Neural progenitor cell (in vitro differentiated cells): ENCODE measurements at regions not wholly inside any gene's neighbourhood (a gene's known extent, or its start where the extent isn't known, plus 50 kb on each side); places are given as distances from the start of the nearest gene placed in this dataset.

Experiments used
- EZH2 ChIP-seq: fragments of 200-600 bp; sonication (generic); IDR thresholded peaks from 2 replicates; pipeline ENCODE4 v1.6.1; 2017; ENCODE audit warnings: antibody characterized with exemption, mild to moderate bottlenecking, moderate library complexity
- TF ChIP-seq, protein P1 (sequence below): fragments of 200-600 bp; sonication (generic); IDR thresholded peaks from 2 replicates; pipeline ENCODE4 v1.5.1; 2017; ENCODE audit warnings: antibody characterized with exemption, mild to moderate bottlenecking

- TF ChIP-seq, protein P1, sequence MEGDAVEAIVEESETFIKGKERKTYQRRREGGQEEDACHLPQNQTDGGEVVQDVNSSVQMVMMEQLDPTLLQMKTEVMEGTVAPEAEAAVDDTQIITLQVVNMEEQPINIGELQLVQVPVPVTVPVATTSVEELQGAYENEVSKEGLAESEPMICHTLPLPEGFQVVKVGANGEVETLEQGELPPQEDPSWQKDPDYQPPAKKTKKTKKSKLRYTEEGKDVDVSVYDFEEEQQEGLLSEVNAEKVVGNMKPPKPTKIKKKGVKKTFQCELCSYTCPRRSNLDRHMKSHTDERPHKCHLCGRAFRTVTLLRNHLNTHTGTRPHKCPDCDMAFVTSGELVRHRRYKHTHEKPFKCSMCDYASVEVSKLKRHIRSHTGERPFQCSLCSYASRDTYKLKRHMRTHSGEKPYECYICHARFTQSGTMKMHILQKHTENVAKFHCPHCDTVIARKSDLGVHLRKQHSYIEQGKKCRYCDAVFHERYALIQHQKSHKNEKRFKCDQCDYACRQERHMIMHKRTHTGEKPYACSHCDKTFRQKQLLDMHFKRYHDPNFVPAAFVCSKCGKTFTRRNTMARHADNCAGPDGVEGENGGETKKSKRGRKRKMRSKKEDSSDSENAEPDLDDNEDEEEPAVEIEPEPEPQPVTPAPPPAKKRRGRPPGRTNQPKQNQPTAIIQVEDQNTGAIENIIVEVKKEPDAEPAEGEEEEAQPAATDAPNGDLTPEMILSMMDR = no peak
- TF ChIP-seq EZH2 = no peak
These were observed 88.2 kb upstream of the PTGDR start for GRCh38 chr14:52179141-52179790.
